ENCODE measurements at regions not wholly inside any gene's neighbourhood (a gene's known extent, or its start where the extent isn't known, plus 50 kb on each side); places are given as distances from the start of the nearest gene placed in this dataset.

GRCh38 chr2:45192991-45193390, 183.7 kb upstream of the SIX2 start:
- DNase-seq (ENCODE audit: low read depth, low spot score): no peak
- no peak overlapping the region for H3K4me3 ChIP-seq (ENCODE audit: low read length)

GRCh38 chr2:45192481-45192880, 183.2 kb upstream of the SIX2 start:
- H3K4me3 ChIP-seq (ENCODE audit: low read length): no peak overlapping the region
- DNase-seq (ENCODE audit: low read depth, low spot score): no peak

GRCh38 chr2:45191976-45192375, 182.7 kb upstream of the SIX2 start:
- H3K4me3 ChIP-seq (ENCODE audit: low read length): no peak overlapping the region
- no peak for DNase-seq (ENCODE audit: low read depth, low spot score)

- no peak overlapping the region for H3K4me3 ChIP-seq (ENCODE audit: low read length)
- no peak for DNase-seq (ENCODE audit: low read depth, low spot score)
These were observed 182.1 kb upstream of the SIX2 start for GRCh38 chr2:45191146-45191863.

GRCh38 chr2:45190481-45190942, 181.3 kb upstream of the SIX2 start:
- DNase-seq (ENCODE audit: low read depth, low spot score): no peak
- H3K4me3 ChIP-seq (ENCODE audit: low read length): no peak overlapping the region

GRCh38 chr2:45184606-45185005, 175.4 kb upstream of the SIX2 start:
- H3K4me3 ChIP-seq (ENCODE audit: low read length): no peak overlapping the region
- DNase-seq (ENCODE audit: low read depth, low spot score): no peak

- DNase-seq (ENCODE audit: low read depth, low spot score): no peak
- no peak overlapping the region for H3K4me3 ChIP-seq (ENCODE audit: low read length)
These were observed 173.5 kb upstream of the SIX2 start for GRCh38 chr2:45182667-45183295.

- DNase-seq (ENCODE audit: low read depth, low spot score): no peak
- no peak overlapping the region for H3K4me3 ChIP-seq (ENCODE audit: low read length)
These were observed 171.5 kb upstream of the SIX2 start for GRCh38 chr2:45180779-45181178.

GRCh38 chr2:45180033-45180746, 170.9 kb upstream of the SIX2 start:
- no peak for DNase-seq (ENCODE audit: low read depth, low spot score)
- no peak overlapping the region for H3K4me3 ChIP-seq (ENCODE audit: low read length)

- no peak overlapping the region for H3K4me3 ChIP-seq (ENCODE audit: low read length)
- DNase-seq (ENCODE audit: low read depth, low spot score): no peak
These were observed 169.6 kb upstream of the SIX2 start for GRCh38 chr2:45178854-45179253.

GRCh38 chr2:45178359-45178758, 169.1 kb upstream of the SIX2 start:
- DNase-seq (ENCODE audit: low read depth, low spot score): no peak

GRCh38 chr2:45177870-45178269, 168.6 kb upstream of the SIX2 start:
- H3K4me3 ChIP-seq (ENCODE audit: low read length): no peak overlapping the region
- DNase-seq (ENCODE audit: low read depth, low spot score): no peak

More at GRCh38 chr2:45178359-45178758, 169.1 kb upstream of the SIX2 start:
- H3K4me3 ChIP-seq (ENCODE audit: low read length): no peak overlapping the region

- H3K4me3 ChIP-seq (ENCODE audit: low read length): no peak overlapping the region
- DNase-seq (ENCODE audit: low read depth, low spot score): no peak
These were observed 167.1 kb upstream of the SIX2 start for GRCh38 chr2:45176390-45176789.

GRCh38 chr2:45173513-45173912, 164.3 kb upstream of the SIX2 start:
- no peak overlapping the region for H3K4me3 ChIP-seq (ENCODE audit: low read length)
- DNase-seq (ENCODE audit: low read depth, low spot score): no peak

GRCh38 chr2:45172760-45173392, 163.6 kb upstream of the SIX2 start:
- no peak overlapping the region for H3K4me3 ChIP-seq (ENCODE audit: low read length)
- DNase-seq (ENCODE audit: low read depth, low spot score): no peak

- DNase-seq (ENCODE audit: low read depth, low spot score): no peak
- H3K4me3 ChIP-seq (ENCODE audit: low read length): no peak overlapping the region
These were observed 162.9 kb upstream of the SIX2 start for GRCh38 chr2:45172142-45172541.

GRCh38 chr2:45171136-45171501, 161.9 kb upstream of the SIX2 start:
- DNase-seq (ENCODE audit: low read depth, low spot score): no peak
- H3K4me3 ChIP-seq (ENCODE audit: low read length): no peak overlapping the region

GRCh38 chr2:45170191-45171135, 161.2 kb upstream of the SIX2 start:
- no peak for DNase-seq (ENCODE audit: low read depth, low spot score)

More at GRCh38 chr2:45170191-45171135, 161.2 kb upstream of the SIX2 start:
- H3K4me3 ChIP-seq (ENCODE audit: low read length): no peak overlapping the region
